Common myeloid progenitor, CD34-positive (primary cell): ENCODE measurements at regions not wholly inside any gene's neighbourhood (a gene's known extent, or its start where the extent isn't known, plus 50 kb on each side); places are given as distances from the start of the nearest gene placed in this dataset.

Experiments used
- CTCF ChIA-PET: fragments of 350-600 bp; sonication (Branson Sonifier 250); formaldehyde crosslinking; loops from one replicate; lab custom pipeline; 2021; ENCODE audit warnings: antibody characterized with exemption; lab: Charles Lee
- POLR2A ChIA-PET: fragments of 350-600 bp; sonication (Branson Sonifier 250); formaldehyde crosslinking; loops from one replicate; lab custom pipeline; 2021; ENCODE audit warnings: antibody characterized with exemption; lab: Charles Lee
- DNase-seq, 3 donors: peaks; one replicate each; pipeline versions ENCODE4 v3.0.0 to v3.0.0-alpha.2; 2013
- H3K27ac ChIP-seq, 2 experiments: 1 replicate in 1 of 2; 2 replicates in 1 of 2; pipeline ENCODE4 v1.7.0; 2013; ENCODE audit warnings: inconsistent platforms in 2 of 2, low read length in 2 of 2, mild to moderate bottlenecking in 2 of 2, low read depth in 1 of 2, moderate library complexity in 1 of 2; ENCODE audit not compliant: severe bottlenecking in 2 of 2, insufficient read depth in 1 of 2, poor library complexity in 1 of 2
- H3K27me3 ChIP-seq, 5 experiments: replicated peaks in 2 of 5; 1 replicate in 3 of 5; 2 replicates in 2 of 5; pipeline versions ENCODE4 v1.6.1 to v1.7.0; 2013; ENCODE audit warnings: low read length in 4 of 5, mild to moderate bottlenecking in 2 of 5, moderate library complexity in 2 of 5, inconsistent platforms in 1 of 5; ENCODE audit not compliant: insufficient read depth in 5 of 5, control insufficient read depth in 4 of 5
- H3K36me3 ChIP-seq, 4 experiments: 1 replicate in 2 of 4; 2 replicates in 2 of 4; pipeline versions ENCODE4 v1.6.1 to v1.7.0; 2013; ENCODE audit warnings: low read length in 3 of 4, control low read depth in 1 of 4, mild to moderate bottlenecking in 1 of 4; ENCODE audit not compliant: control insufficient read depth in 4 of 4, insufficient read depth in 4 of 4
- H3K4me1 ChIP-seq, 4 experiments: 1 replicate in 3 of 4; 2 replicates in 1 of 4; pipeline versions ENCODE4 v1.6.1 to v1.7.1; 2013; ENCODE audit warnings: low read length in 3 of 4, mild to moderate bottlenecking in 3 of 4, control low read depth in 1 of 4, inconsistent platforms in 1 of 4, moderate library complexity in 1 of 4; ENCODE audit not compliant: control insufficient read depth in 4 of 4, insufficient read depth in 4 of 4; ENCODE audit errors: control extremely low read depth in 1 of 4
- H3K4me3 ChIP-seq, 7 experiments: 1 replicate in 4 of 7; 2 replicates in 3 of 7; pipeline versions ENCODE4 v1.5.1 to v1.7.0; 2013; ENCODE audit warnings: mild to moderate bottlenecking in 7 of 7, low read length in 6 of 7, moderate library complexity in 6 of 7, inconsistent platforms in 2 of 7, low read depth in 2 of 7, control low read depth in 1 of 7; ENCODE audit not compliant: insufficient read depth in 4 of 7, control insufficient read depth in 1 of 7; ENCODE audit errors: extremely low read depth in 1 of 7
- H3K9me3 ChIP-seq, 5 experiments: 1 replicate in 4 of 5; 2 replicates in 1 of 5; pipeline versions ENCODE4 v1.6.1 to v1.7.1; 2013; ENCODE audit warnings: low read length in 4 of 5, mild to moderate bottlenecking in 2 of 5, inconsistent platforms in 1 of 5, low read depth in 1 of 5, moderate library complexity in 1 of 5; ENCODE audit not compliant: control insufficient read depth in 4 of 5, insufficient read depth in 2 of 5; ENCODE audit errors: control extremely low read depth in 1 of 5
- WGBS: methylation state at CpG from one replicate; pipeline ENCODE4 v1.1.5; 2013; ENCODE audit not compliant: insufficient coverage; 5-methylcytosine and 5-hydroxymethylcytosine counted together

GRCh38 chr16:72409423-72409822 is 237.5 kb upstream of the PMFBP1 start:
- POLR2A ChIA-PET, result no interaction called here
- Histone ChIP-seq H3K27me3 (no peaks in the 10 kb centered on the region), H3K9me3 (peaks cover 0 to 2% (median 0%) of the 10 kb centered on the region in 5 experiments), H3K36me3 (no peaks in the 10 kb centered on the region), H3K4me3 (no peak overlapping the region), H3K27ac (no peak overlapping the region), H3K4me1 (no peaks in the 10 kb centered on the region)
- DNase-seq, result no peak
- no CpG with 5 or more reads among the region's 3 CpGs for WGBS
- CTCF ChIA-PET, result no interaction called here

- ChIA-PET POLR2A (no interaction called here), CTCF (no interaction called here)
- no peak overlapping the region for H3K27ac ChIP-seq
- no peaks in the 10 kb centered on the region for H3K9me3 ChIP-seq
- H3K4me3 ChIP-seq, result no peak overlapping the region
- no CpG with 5 or more reads among the region's 1 CpG for WGBS
- no peaks in the 10 kb centered on the region for H3K27me3 ChIP-seq
- no peaks in the 10 kb centered on the region for H3K36me3 ChIP-seq
- no peaks in the 10 kb centered on the region for H3K4me1 ChIP-seq
- no peak for DNase-seq
These were observed 234.4 kb upstream of the PMFBP1 start for GRCh38 chr16:72406390-72406789.

- CTCF ChIA-PET, result no interaction called here
These were observed 232.3 kb upstream of the PMFBP1 start for GRCh38 chr16:72404299-72404698.

GRCh38 chr16:72401084-72401361 is 229.1 kb upstream of the PMFBP1 start:
- Histone ChIP-seq H3K27ac (no peak overlapping the region), H3K4me1 (no peaks in the 10 kb centered on the region), H3K4me3 (no peak overlapping the region), H3K36me3 (no peaks in the 10 kb centered on the region), H3K9me3 (no peaks in the 10 kb centered on the region), H3K27me3 (no peaks in the 10 kb centered on the region)
- CTCF ChIA-PET, result interaction anchor here (0.8 to 1.0 kb wide), 2 partner anchors 9 to 920 kb away, joined by 3 read pairs; no protein-coding TSS in a partner anchor
- DNase-seq, result no peak
- POLR2A ChIA-PET, result no interaction called here

More at GRCh38 chr16:72404299-72404698, 232.3 kb upstream of the PMFBP1 start:
- no peak overlapping the region for H3K4me3 ChIP-seq
- H3K27ac ChIP-seq, result no peak overlapping the region
- H3K9me3 ChIP-seq, result no peaks in the 10 kb centered on the region
- no peaks in the 10 kb centered on the region for H3K27me3 ChIP-seq
- no peak for DNase-seq
- H3K36me3 ChIP-seq, result no peaks in the 10 kb centered on the region
- POLR2A ChIA-PET, result no interaction called here
- H3K4me1 ChIP-seq, result no peaks in the 10 kb centered on the region

GRCh38 chr16:72400257-72401083 is 228.5 kb upstream of the PMFBP1 start:
- Histone ChIP-seq H3K27ac (no peak overlapping the region), H3K4me1 (no peaks in the 10 kb centered on the region), H3K27me3 (no peaks in the 10 kb centered on the region), H3K36me3 (no peaks in the 10 kb centered on the region), H3K4me3 (no peak overlapping the region), H3K9me3 (peaks cover 0 to under 1% (median 0%) of the 10 kb centered on the region in 5 experiments)
- DNase-seq, result peak; percentile 48 to 74 (median 63)
- POLR2A ChIA-PET, result no interaction called here
- WGBS, result no CpG with 5 or more reads among the region's 6 CpGs
- CTCF ChIA-PET, result interaction anchor here (0.8 to 1.3 kb wide), 8 partner anchors 10 to 920 kb away, joined by 3 to 6 read pairs (median 4); no protein-coding TSS in a partner anchor

GRCh38 chr16:72399811-72400210 is 227.9 kb upstream of the PMFBP1 start:
- Histone ChIP-seq H3K27ac (no peak overlapping the region), H3K4me3 (no peak overlapping the region), H3K9me3 (peaks cover 0 to 3% (median 0%) of the 10 kb centered on the region in 5 experiments), H3K4me1 (no peaks in the 10 kb centered on the region), H3K36me3 (no peaks in the 10 kb centered on the region), H3K27me3 (no peaks in the 10 kb centered on the region)
- DNase-seq, result no peak
- ChIA-PET CTCF (interaction anchor here (0.9 to 1.3 kb wide), 7 partner anchors 18 to 275 kb away, joined by 3 to 6 read pairs (median 4); no protein-coding TSS in a partner anchor), POLR2A (interaction anchor here (0.6 kb wide), 1 partner anchor 287 kb away, joined by 3 read pairs; no protein-coding TSS in a partner anchor)
- WGBS, result no CpG with 5 or more reads among the region's 1 CpG

- ChIA-PET POLR2A (no interaction called here), CTCF (no interaction called here)
These were observed 225.9 kb upstream of the PMFBP1 start for GRCh38 chr16:72397876-72398275.

More at GRCh38 chr16:72397876-72398275, 225.9 kb upstream of the PMFBP1 start:
- Histone ChIP-seq H3K27ac (no peak overlapping the region), H3K4me3 (no peak overlapping the region), H3K27me3 (no peaks in the 10 kb centered on the region), H3K9me3 (peaks cover 0 to 12% (median 0%) of the 10 kb centered on the region in 5 experiments), H3K36me3 (no peaks in the 10 kb centered on the region), H3K4me1 (no peaks in the 10 kb centered on the region)
- DNase-seq, result no peak
